ENCODE measurements at regions not wholly inside any gene's neighbourhood (a gene's known extent, or its start where the extent isn't known, plus 50 kb on each side); places are given as distances from the start of the nearest gene placed in this dataset.

DNA sequence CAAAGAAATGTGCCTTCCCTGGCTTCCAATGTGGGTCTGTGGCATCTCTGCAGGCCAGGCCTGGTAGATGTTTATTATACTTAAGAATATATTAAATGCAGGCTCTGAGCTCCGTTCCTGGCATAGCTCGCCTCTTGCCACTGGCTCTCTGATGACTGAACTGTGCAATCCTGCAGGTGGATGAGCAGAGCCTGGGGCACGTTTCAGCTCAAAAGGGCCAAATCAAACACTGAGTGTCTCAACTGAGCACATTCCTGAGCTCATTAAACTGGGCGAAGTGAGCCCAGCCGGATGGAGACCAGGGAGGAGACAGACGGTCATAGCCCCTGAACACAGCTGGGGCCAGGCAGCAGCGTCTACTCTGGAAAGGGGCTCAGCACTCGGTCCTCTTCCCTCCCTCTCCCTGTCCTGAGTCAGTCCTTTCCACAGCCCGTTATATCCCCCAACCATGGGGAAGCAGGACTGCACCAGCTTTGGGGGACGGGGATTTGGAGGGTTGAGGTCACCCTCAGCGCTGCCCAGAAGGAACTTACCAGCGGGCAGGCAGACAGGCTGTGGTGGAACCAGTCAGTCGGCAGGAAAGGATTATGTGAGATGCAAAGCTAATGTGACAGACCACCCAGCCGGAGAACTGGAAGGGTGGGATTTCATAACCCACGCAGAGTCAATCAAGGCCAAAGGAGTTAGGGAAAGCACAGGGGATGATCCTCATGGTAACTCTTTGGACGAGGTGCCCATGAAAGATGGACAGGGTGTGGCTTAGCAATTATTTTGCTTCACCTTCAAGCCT is 77.4 kb upstream of the ANKRD34C start:
- TF ChIP-seq, protein P1, sequence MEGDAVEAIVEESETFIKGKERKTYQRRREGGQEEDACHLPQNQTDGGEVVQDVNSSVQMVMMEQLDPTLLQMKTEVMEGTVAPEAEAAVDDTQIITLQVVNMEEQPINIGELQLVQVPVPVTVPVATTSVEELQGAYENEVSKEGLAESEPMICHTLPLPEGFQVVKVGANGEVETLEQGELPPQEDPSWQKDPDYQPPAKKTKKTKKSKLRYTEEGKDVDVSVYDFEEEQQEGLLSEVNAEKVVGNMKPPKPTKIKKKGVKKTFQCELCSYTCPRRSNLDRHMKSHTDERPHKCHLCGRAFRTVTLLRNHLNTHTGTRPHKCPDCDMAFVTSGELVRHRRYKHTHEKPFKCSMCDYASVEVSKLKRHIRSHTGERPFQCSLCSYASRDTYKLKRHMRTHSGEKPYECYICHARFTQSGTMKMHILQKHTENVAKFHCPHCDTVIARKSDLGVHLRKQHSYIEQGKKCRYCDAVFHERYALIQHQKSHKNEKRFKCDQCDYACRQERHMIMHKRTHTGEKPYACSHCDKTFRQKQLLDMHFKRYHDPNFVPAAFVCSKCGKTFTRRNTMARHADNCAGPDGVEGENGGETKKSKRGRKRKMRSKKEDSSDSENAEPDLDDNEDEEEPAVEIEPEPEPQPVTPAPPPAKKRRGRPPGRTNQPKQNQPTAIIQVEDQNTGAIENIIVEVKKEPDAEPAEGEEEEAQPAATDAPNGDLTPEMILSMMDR (IDR thresholded peaks at IDR 0.05) = no peak
- TF ChIP-seq POLR2A (IDR thresholded peaks at IDR 0.05) = no peak
- no peak for TF ChIP-seq POLR2AphosphoS5 (IDR thresholded peaks at IDR 0.05)
- TF ChIP-seq EP300 (IDR thresholded peaks at IDR 0.05; ENCODE audit: low read depth) = no peak
